HG02884 (cell line): ENCODE measurements at regions not wholly inside any gene's neighbourhood (a gene's known extent, or its start where the extent isn't known, plus 50 kb on each side); places are given as distances from the start of the nearest gene placed in this dataset.

Experiments
- ATAC-seq: cut with Tn5 transposase; IDR thresholded peaks from one replicate; pipeline ENCODE4 v1.9.1; 2021; ENCODE audit warnings: mild to moderate bottlenecking, moderate library complexity; ENCODE audit not compliant: unreplicated experiment

DNA sequence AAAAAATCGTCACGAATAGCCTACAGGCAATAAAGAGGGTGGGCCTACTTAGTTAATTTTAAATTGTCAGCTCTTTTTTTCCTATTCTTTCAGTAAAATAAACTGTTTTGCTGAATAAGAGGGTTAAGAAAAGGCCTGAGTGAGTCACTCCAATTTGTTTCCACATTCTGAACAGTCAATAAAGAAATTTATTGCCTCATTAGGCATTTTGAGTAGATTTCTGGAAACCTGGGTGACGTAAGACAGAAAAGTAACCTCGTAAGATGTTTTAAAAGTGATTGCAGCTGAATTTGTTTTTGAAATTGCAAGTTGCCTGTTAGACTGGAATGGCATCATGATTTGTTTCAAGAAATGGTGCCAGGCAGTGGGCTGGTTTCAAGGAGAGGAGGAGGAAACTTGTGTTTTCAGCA lies 439.3 kb downstream of the USP25 start:
- ATAC-seq = no peak

DNA sequence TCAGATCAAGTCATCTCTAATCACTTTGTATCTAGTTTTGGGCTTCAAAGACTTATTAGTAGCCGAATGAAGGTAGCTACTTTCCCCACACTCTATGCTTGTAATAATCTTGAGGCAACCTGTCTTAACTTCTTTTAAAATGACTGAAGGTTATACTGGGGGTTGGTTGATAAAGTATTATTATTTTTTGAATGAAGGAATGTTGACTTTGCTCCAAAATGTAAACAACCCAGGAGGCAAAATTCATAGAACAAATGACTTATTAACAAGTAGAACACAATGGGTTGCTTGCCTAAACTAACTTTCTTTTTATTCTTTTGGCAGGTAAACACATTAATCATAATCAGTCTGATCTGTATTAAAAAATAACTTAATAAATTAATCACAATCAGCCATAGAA lies 440.0 kb downstream of the USP25 start:
- ATAC-seq = no peak

GRCh38 chr21:16176570-16176969 lies 446.8 kb downstream of the USP25 start:
- no peak for ATAC-seq

GRCh38 chr21:16177532-16177931 lies 447.8 kb downstream of the USP25 start:
- no peak for ATAC-seq

DNA sequence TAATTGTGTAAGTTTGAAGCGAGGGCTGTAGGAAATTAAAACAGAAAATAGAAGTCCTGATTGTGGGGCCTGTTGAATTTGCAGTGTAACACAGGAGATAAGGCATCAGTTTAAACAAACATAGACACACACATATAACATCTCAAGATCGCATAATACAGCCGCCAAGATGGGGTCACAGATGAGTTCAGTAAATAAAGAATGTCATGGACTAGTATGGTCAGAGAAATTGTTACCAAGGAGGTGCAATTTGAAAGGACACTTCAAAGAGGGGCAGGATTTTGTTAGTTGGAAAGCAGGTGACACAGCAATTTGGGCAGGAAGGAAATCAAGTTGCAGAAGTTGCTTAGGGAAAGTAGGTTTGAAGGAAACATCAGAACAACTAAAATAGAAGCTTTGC lies 450.0 kb downstream of the USP25 start:
- ATAC-seq = no peak

- no peak for ATAC-seq
Measured at GRCh38 chr21:16180614-16181013, 450.8 kb downstream of the USP25 start.

GRCh38 chr21:16181018-16181417 lies 451.2 kb downstream of the USP25 start:
- no peak for ATAC-seq

- no peak for ATAC-seq
Measured at GRCh38 chr21:16185766-16186165, 456.0 kb downstream of the USP25 start.

DNA sequence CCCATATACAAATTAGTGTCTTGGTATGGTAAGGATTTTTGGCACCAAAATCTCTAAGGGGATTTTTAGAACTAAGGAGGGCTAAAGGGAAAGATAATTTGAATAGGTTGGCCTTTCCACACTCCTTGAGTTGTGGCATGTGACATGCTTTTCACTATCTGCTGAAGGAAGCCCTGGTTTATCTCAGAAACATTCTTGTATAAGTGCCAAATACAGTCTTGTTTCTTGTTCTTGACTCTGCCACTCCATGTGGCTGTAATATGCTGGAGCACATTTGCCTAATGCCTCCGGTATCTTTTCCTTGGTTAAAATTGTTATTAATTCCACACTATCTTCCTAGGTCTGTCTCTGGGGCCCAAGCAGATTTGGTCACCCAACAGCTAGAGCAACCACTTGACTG lies 457.0 kb downstream of the USP25 start:
- ATAC-seq = no peak

DNA sequence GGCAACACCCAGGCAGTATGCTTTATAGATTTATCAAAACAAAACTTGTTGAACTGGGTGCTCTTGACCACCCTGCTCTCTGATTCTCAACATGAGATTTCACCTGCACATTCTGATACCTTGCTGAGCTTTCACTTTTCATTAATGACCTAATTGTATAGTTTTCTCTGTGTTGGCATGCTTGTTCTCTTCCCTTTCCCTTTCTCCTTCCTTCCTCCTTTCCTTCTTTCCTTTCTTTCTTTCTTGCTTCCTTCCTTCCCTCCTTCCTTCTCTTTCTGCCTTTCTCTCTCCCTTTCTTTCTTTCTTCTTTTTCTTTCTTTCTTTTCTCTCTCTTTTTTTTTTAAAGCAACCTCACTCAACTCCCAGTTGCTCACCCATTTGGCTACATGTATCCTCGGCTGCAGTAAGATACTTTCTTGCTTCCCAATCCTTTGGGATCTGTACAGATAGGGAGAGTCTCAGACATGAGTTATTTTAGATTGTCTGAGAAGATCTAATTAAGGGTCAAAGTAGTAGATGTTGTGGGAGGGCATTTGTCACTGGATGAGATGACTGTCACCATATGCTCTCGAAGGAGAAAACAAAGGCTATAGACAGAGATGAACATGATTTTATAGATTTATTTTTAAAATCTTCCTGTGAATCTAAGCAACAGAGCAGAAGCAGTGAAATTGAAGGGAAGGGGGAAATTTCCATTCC lies 458.0 kb downstream of the USP25 start:
- no peak for ATAC-seq

DNA sequence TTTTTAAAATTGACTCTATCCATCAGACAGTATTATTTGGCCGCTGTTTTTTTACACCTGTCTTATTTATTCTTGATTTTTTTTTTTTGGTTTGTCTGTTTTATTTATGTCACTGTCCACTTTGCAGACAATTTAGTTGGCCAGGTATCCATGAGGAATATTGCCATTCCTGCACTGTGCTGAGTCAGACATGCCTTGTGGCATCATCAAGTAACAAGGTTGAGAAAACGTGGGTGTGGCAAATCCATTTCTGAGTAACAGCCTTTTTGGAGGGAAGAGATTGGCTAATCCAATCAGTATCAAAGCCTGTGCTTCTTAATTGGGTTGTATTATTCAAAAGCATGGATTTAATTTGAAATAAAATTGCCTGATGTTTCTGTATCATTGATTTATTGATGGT lies 463.1 kb downstream of the USP25 start:
- no peak for ATAC-seq

- no peak for ATAC-seq
Measured at GRCh38 chr21:16193496-16194094, 463.8 kb downstream of the USP25 start.

- ATAC-seq = peak; percentile 65
Measured at GRCh38 chr21:16194095-16194787, 464.5 kb downstream of the USP25 start.

GRCh38 chr21:16194788-16195537 lies 465.2 kb downstream of the USP25 start:
- peak; percentile 9 for ATAC-seq

GRCh38 chr21:16195538-16195910 lies 465.7 kb downstream of the USP25 start:
- no peak for ATAC-seq

- no peak for ATAC-seq
Measured at GRCh38 chr21:16196001-16196400, 466.2 kb downstream of the USP25 start.

GRCh38 chr21:16198546-16198945 lies 468.8 kb downstream of the USP25 start:
- ATAC-seq = no peak

DNA sequence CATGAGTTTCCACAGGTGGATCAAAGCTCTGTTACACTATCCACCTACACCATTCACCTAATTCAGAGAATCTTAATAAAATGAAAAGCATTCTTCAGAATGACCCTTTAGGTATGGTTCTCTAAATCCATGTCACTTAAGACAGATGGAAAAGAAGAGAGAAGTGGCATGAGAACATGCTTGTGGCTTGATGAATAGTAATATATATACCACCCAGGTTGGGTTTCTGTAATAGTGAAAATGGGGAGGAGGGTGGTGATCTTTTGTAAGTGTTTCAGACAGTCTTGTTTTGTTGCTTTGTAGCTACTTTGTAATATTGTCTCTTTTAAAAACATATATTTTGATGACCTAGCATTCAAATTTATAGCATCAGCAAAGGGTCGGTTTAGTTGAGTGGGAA lies 469.8 kb downstream of the USP25 start:
- ATAC-seq = no peak

DNA sequence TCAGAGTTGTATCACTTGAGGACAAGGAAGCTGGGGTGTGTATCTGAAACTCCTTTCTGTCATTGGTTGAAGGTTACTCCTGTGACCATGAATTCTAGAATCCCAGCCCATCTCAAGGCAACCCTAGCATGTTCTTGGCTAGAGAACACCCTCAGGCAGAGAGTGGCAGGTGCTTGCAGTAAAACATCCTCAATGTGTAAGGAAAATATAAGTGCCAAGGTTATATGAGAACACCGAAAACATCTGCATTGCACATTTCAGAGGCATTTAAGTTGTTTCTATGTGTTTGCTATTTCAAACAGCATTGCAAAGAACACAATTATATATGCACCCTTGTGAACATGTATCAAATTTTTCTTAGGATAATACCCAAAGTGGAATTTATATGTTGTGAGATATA lies 471.9 kb downstream of the USP25 start:
- no peak for ATAC-seq

- no peak for ATAC-seq
Measured at GRCh38 chr21:16205527-16205926, 475.7 kb downstream of the USP25 start.
